NCI-H345 (cell line): ENCODE measurements at regions not wholly inside any gene's neighbourhood (a gene's known extent, or its start where the extent isn't known, plus 50 kb on each side); places are given as distances from the start of the nearest gene placed in this dataset.
A peak's percentile ranks its signal among the peaks of the same experiment; 100 is the strongest.

Experiments
- DNase-seq: peaks from one replicate; lab custom pipeline; 2025; lab: John Stamatoyannopoulos, UW

GRCh38 chr9:134987906-134988700 is 70.4 kb upstream of the FCN1 start:
- no peak for DNase-seq

DNA sequence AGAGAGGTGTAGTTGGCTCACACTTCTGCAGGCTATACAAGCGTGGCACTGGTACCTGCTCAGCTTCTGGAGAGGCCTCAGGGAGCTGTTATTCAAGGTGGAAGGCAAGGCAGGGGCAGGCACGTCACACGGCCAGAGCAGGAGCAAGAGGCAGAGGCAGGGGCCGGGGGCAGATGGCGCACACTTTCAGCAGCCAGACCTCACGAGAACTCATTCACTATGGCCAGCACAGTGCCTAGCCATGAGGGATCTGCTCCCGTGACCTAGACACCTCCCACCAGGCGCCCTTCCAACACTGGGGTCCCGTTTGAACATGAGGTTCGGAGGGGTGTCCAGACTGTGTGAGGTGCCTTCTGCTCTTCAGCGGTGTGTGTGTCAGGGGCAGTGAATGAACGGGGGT is 71.0 kb upstream of the FCN1 start:
- DNase-seq, result no peak

DNA sequence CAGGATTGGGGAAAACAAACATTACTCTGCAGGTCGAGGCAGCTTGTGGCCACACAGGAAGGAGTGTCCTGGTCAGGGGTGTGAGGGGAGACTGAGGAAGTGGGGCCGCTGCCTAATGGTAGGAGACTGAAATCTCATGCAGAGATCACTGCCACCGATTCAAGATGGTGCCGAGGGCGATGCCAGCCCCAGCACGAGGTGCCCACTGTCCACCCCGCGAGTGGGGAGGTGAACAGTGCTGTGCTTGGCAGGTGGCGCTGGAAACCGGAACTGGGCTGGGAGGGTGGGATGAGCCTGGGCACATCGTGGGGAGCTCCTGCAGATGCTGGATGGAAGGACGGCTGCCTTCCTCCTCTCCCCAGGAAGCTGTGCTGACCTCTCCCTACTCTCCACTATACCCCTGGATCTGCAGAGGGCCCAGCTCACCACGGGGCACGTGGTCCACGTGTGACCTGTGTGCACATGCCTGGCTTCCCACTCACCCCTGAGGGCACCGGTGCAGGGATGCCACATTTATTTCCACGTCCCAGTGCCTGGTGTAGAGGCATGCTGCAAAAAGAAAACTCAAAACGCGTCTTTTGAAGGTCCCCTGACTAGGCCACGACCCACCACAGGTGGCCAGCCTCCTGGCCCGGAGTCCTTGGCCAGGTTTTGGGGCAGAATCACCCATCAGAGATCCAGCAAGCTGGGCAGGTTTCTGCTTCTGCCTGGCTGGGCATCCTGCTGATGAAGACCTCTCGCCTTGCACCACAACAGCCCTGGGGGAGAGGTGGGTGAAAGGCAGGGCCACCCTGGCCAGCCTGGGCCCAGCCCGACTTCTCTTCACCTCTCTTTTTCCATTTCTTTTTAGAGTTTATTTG is 71.7 kb upstream of the FCN1 start:
- no peak for DNase-seq

- no peak for DNase-seq
Measured at GRCh38 chr9:134991808-134992754, 74.4 kb upstream of the FCN1 start.

GRCh38 chr9:134992755-134993124 is 75.0 kb upstream of the FCN1 start:
- DNase-seq, result peak; percentile 21

DNA sequence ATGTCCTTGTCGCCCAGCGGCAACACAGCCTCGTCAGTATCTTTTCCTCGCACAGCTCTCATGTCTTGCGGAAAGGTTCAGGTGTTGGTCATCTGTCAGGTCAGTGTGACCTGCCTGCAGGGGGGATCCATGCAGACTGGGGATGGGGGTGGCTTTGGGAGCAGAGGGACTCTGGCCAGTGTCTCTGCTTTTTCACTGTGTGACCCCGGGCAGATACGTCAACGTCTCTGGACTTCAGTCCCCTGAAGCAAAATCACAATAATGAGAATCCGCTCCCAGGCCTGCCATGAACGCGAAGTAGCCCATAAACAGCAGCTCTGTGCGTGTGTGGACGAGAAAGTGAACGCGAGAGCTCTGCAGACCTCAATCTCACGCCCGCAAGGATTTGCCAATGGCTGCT is 75.7 kb upstream of the FCN1 start:
- DNase-seq, result no peak

- no peak for DNase-seq
Measured at GRCh38 chr9:134993996-134994720, 76.4 kb upstream of the FCN1 start.

GRCh38 chr9:134994926-134995791 is 77.4 kb upstream of the FCN1 start:
- no peak for DNase-seq

DNA sequence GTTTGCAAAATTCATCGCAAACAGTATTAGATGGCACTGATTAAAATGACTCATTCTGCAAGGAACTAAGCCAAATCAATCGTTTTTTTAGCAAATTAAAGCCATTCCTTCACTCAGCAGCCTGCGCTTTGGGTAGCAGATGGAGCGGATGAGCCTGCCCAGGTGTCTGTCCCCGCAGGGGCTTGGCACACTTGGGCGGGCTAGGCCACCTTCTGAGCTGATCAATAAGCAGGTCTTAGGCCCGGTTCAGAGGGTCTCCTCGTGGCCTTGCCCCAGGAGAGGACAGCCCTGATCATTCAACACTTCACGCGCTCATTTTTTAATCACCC is 78.0 kb upstream of the FCN1 start:
- DNase-seq, result no peak

DNA sequence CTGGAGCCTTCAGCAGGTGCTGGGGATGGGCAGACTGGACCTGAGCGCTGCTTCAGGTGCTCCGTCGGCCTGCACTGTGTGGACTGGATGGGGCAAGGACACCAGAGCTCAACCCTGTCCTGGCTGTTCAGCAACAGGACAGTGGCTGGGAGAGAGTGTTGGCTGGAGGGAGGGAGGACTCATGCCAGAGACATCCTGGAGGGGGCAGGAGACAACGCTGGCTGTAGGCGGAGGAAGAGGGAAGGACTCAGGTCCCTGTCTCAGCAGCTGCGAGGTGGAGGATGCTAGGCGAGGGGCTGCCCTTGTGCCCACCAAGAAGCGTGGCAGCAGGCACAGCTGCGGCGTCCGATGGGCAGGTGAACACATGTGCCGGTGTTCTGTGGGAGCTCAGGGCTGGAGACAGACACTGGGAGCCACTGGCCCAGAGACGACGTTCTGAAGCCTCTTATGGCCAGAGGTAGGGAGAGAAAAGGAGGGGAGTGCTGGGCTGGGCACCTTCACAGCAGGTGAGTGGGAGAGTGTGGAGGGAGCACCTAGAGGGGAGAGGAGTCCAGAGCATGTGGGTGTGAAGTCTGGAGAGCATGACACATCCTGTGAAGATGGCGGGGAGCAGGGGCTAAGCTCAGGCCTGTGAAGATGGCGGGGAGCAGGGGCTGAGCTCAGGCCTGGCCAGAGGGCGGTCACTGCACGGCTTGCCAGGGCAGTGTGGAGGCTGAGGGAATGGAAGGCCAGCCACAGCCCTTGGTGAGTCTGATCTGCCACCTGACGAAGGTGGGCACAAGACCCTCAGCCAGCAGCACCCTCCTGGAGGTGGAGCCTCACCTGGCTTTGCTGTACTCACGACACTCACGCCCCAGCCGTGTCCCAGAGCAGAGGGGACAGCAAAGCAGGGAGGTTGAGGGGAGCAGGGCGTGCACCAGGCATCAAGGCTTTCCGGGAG is 79.1 kb upstream of the FCN1 start:
- DNase-seq, result no peak

DNA sequence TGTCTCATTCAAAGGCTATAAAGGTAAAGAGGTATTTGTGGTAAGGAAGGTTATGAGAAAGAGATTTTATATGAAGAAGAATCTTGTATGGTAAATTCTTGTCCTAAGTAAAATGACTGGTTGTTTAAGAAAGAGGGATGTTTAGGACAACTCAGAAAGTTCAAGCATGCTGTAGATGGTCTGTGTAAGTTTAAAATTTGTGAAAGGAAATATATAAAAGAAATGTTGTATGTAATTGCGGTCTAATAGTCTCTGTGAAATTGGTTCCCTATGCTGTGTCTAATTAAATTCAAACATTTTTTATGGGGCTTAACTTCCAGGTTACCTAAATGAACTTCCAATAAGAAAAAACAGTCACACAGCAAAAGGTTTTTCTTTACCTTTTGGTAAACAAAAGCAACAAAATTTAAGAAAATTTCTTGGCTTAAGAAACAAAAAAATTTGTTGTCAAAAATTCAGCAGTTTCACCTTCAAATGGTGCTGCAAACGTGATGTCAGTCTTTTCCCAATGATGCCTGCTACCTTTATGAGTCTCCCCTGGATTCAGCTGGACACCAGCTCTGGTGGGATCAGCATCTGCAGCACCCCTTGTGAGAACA is 83.0 kb upstream of the FCN1 start:
- no peak for DNase-seq

DNA sequence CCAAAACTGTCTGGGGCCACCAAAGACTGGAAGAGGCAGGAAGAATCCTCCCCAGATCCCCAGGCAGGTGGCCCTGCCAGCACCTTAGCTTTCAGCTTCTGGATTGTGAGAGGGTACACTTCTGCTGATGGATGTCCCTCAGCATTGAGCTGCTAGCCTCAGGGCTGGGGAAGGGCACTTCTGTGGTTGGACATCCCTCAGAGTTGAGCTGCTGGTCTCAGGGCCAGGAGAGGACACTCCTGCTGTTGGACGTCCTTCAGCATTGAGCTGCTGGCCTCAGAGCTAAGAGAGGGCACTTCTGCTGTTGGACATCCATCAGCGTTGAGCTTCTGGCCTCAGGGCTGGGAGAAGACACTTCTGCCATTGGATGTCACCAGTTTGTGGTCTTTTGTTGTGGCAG is 83.8 kb upstream of the FCN1 start:
- no peak for DNase-seq

GRCh38 chr9:135002336-135002735 is 84.6 kb upstream of the FCN1 start:
- DNase-seq, result no peak

DNA sequence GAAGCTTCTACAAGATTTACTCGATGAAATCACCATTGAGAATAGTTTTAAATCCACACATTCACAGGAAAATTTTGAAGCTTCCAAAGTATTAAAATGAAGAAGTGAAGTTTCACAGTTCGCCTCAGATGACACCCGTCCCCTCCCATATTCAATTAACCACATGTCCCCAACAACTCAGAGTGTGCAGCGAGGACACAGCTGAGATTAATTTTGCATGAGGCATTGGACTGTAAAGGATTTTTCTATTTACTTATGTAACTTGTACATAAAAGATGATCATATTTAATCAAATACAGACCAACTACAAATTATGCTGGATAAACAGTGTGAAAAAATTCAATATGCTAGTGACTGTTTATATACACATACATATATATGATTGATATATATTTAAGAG is 84.7 kb upstream of the OLFM1 start:
- DNase-seq, result no peak

- no peak for DNase-seq
Measured at GRCh38 chr9:135004772-135005171, 82.7 kb upstream of the OLFM1 start.

- DNase-seq, result no peak
Measured at GRCh38 chr9:135006911-135007570, 80.4 kb upstream of the OLFM1 start.

GRCh38 chr9:135007601-135008000 is 79.9 kb upstream of the OLFM1 start:
- DNase-seq, result no peak

DNA sequence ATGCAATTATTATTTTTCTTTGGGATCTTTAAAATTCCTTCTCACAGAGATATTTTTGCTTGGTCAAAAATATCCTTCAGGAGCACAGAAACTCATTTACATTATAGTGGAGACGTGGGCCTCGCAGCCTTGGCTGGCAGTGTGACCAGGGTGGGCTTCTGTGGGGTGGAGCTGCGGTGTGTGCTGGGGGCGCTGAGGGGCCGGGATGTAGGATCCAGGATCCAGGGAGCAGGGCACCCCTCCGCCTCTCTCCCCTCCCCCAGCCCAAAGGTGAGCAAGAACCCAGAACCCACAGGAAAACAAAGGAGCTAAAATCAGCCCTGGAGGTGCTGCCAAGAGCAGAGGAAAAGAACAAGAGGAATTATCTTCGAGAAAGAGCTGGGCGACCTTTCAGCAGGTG is 79.1 kb upstream of the OLFM1 start:
- no peak for DNase-seq
